RWPE1 (cell line): ENCODE measurements at regions not wholly inside any gene's neighbourhood (a gene's known extent, or its start where the extent isn't known, plus 50 kb on each side); places are given as distances from the start of the nearest gene placed in this dataset.
"Not testable (repeated sequence)": the region's sequence is repeated elsewhere in the genome, so short reads cannot be mapped to it uniquely, and the experiment has no call there.

ENCODE experiments used
- CTCF ChIA-PET: fragments of 350-600 bp; sonication (Branson Sonifier 250); formaldehyde crosslinking; extraction: SDS; loops from one replicate; lab custom pipeline; 2021; lab: Yijun Ruan, JAX
- POLR2A ChIA-PET: fragments of 400-600 bp; formaldehyde crosslinking; extraction: SDS; loops from one replicate; lab custom pipeline; 2020; ENCODE audit warnings: antibody characterized with exemption; ENCODE audit not compliant: low non-redundant PET; lab: Yijun Ruan, JAX
- DNase-seq: peaks from one replicate; pipeline ENCODE4 v3.0.0; 2012; ENCODE audit warnings: low spot score
- H3K27ac ChIP-seq: fragments of 450-650 bp; 2 replicates; pipeline ENCODE4 v1.5.1; 2017
- CTCF ChIP-seq: fragments of 450-650 bp; conservative IDR thresholded peaks from 2 replicates; pipeline ENCODE4 v1.5.1; 2017; ENCODE audit warnings: low read depth, mild to moderate bottlenecking

- no peak for TF ChIP-seq CTCF
- DNase-seq, result no peak
- ChIA-PET POLR2A (no interaction called here), CTCF (no interaction called here)
- no peak overlapping the region for H3K27ac ChIP-seq
Observed at GRCh38 chr11:50298182-50298988, 265.7 kb downstream of the OR4C45 start.

GRCh38 chr11:50330723-50331122, 298.0 kb downstream of the OR4C45 start:
- DNase-seq, CTCF ChIA-PET, H3K27ac ChIP-seq, POLR2A ChIA-PET: not testable (repeated sequence)

GRCh38 chr11:50333861-50334260, 301.2 kb downstream of the OR4C45 start:
- H3K27ac ChIP-seq, result no peak overlapping the region
- CTCF ChIA-PET, result no interaction called here
- TF ChIP-seq CTCF, result no peak
- POLR2A ChIA-PET, result no interaction called here
- DNase-seq, result no peak

- CTCF ChIA-PET, result not testable (repeated sequence)
Observed at GRCh38 chr11:50337432-50337831, 304.8 kb downstream of the OR4C45 start.

GRCh38 chr11:50348018-50348417, 315.3 kb downstream of the OR4C45 start:
- POLR2A ChIA-PET, H3K27ac ChIP-seq, CTCF ChIA-PET, DNase-seq: not testable (repeated sequence)

More at GRCh38 chr11:50337432-50337831, 304.8 kb downstream of the OR4C45 start:
- H3K27ac ChIP-seq, DNase-seq, POLR2A ChIA-PET: not testable (repeated sequence)

- no peak for TF ChIP-seq CTCF
- ChIA-PET CTCF (no interaction called here), POLR2A (no interaction called here)
- DNase-seq, result no peak
- H3K27ac ChIP-seq, result no peak overlapping the region
Observed at GRCh38 chr11:50379484-50379883, 346.8 kb downstream of the OR4C45 start.

GRCh38 chr11:50394017-50394416, 361.3 kb downstream of the OR4C45 start:
- DNase-seq, result no peak
- CTCF ChIA-PET, result no interaction called here
- TF ChIP-seq CTCF, result no peak
- H3K27ac ChIP-seq, result no peak overlapping the region
- POLR2A ChIA-PET, result no interaction called here

- TF ChIP-seq CTCF, result no peak
- no peak for DNase-seq
- no peak overlapping the region for H3K27ac ChIP-seq
- ChIA-PET CTCF (no interaction called here), POLR2A (no interaction called here)
Observed at GRCh38 chr11:50412832-50413231, 380.2 kb downstream of the OR4C45 start.
